ENCODE measurements at regions not wholly inside any gene's neighbourhood (a gene's known extent, or its start where the extent isn't known, plus 50 kb on each side); places are given as distances from the start of the nearest gene placed in this dataset.

- Histone ChIP-seq H3K9me3 (ENCODE audit: control insufficient read depth, insufficient read depth, low read depth, low read length) (no peaks in the 10 kb centered on the region), H3K27ac (ENCODE audit: extremely low read depth, low read depth, low read length) (no peak overlapping the region), H3K4me1 (ENCODE audit: control insufficient read depth, insufficient read depth, low read length) (no peaks in the 10 kb centered on the region), H3K4me3 (ENCODE audit: low read depth, low read length) (no peak overlapping the region), H3K36me3 (ENCODE audit: control insufficient read depth in 2 of 2, insufficient read depth in 1 of 2, low read length in 2 of 2) (no peaks in the 10 kb centered on the region)
- ChIA-PET POLR2A (no interaction called here), CTCF (no interaction called here)
- TF ChIP-seq ZNF623 (tag by site-specific recombination; IDR thresholded peaks at IDR 0.05) = no peak
- TF ChIP-seq ZNF37A (tag by site-specific recombination; IDR thresholded peaks at IDR 0.05) = no peak
- no peak for TF ChIP-seq ZNF112 (tag by site-specific recombination; IDR thresholded peaks at IDR 0.05)
- TF ChIP-seq ZEB2 (tag by site-specific recombination; IDR thresholded peaks at IDR 0.05) = no peak
- no peak for TF ChIP-seq ZBTB6 (tag by site-specific recombination; IDR thresholded peaks at IDR 0.05)
- TF ChIP-seq TCF7L2 (IDR thresholded peaks at IDR 0.05; ENCODE audit: borderline replicate concordance, low read depth, low read length) = no peak
- no peak for TF ChIP-seq ZNF837 (tag by site-specific recombination; IDR thresholded peaks at IDR 0.05)
- TF ChIP-seq IKZF3 (tag by site-specific recombination; IDR thresholded peaks at IDR 0.05) = no peak
- no peak for TF ChIP-seq WT1 (tag by site-specific recombination; IDR thresholded peaks at IDR 0.05)
- TF ChIP-seq ZBTB10 (tag by site-specific recombination; IDR thresholded peaks at IDR 0.05) = no peak
- no peak for TF ChIP-seq ZNF555 (tag by site-specific recombination; conservative IDR thresholded peaks at IDR 0.05)
- TF ChIP-seq ZNF600 (tag by site-specific recombination; IDR thresholded peaks at IDR 0.05) = no peak
- no peak for TF ChIP-seq ZNF529 (tag by site-specific recombination; IDR thresholded peaks at IDR 0.05; ENCODE audit: insufficient replicate concordance)
- no peak for TF ChIP-seq ZNF701 (tag by site-specific recombination; IDR thresholded peaks at IDR 0.05)
- no peak for TF ChIP-seq ZNF223 (tag by site-specific recombination; IDR thresholded peaks at IDR 0.05)
- no peak for TF ChIP-seq ZNF580 (tag by site-specific recombination; IDR thresholded peaks at IDR 0.05)
- no peak for TF ChIP-seq ZNF513 (tag by site-specific recombination; IDR thresholded peaks at IDR 0.05)
- no peak for TF ChIP-seq ZNF239 (tag by site-specific recombination; IDR thresholded peaks at IDR 0.05)
Observed at GRCh38 chr6:23784301-23784919, 341.6 kb upstream of the NRSN1 start.

GRCh38 chr6:23790756-23791155, 335.3 kb upstream of the NRSN1 start:
- no peaks in the 10 kb centered on the region for H3K4me1 ChIP-seq (ENCODE audit: control insufficient read depth, insufficient read depth, low read length)
- CTCF ChIA-PET = no interaction called here
- no peak overlapping the region for H3K27ac ChIP-seq (ENCODE audit: extremely low read depth, low read depth, low read length)
- POLR2A ChIA-PET = no interaction called here
- no peak overlapping the region for H3K4me3 ChIP-seq (ENCODE audit: low read depth, low read length)
- no peaks in the 10 kb centered on the region for H3K36me3 ChIP-seq (ENCODE audit: control insufficient read depth in 2 of 2, insufficient read depth in 1 of 2, low read length in 2 of 2)
- no peaks in the 10 kb centered on the region for H3K9me3 ChIP-seq (ENCODE audit: control insufficient read depth, insufficient read depth, low read depth, low read length)
- TF ChIP-seq ZNF76 (tag by site-specific recombination; IDR thresholded peaks at IDR 0.05; ENCODE audit: borderline replicate concordance, low read depth) (no peak), ZNF692 (tag by site-specific recombination; IDR thresholded peaks at IDR 0.05) (no peak), SETDB1 (IDR thresholded peaks at IDR 0.05; ENCODE audit: insufficient read length, low read length) (no peak), ZNF274 (IDR thresholded peaks at IDR 0.05; ENCODE audit: low read length) (no peak), ZNF274 (tag by site-specific recombination; IDR thresholded peaks at IDR 0.05; ENCODE audit: borderline replicate concordance) (no peak), ZNF362 (tag by site-specific recombination; IDR thresholded peaks at IDR 0.05) (no peak), ZNF558 (tag by site-specific recombination; IDR thresholded peaks at IDR 0.05) (no peak), HIC1 (tag by site-specific recombination; IDR thresholded peaks at IDR 0.05) (no peak)
